Adrenal gland (tissue), 5 donors: ENCODE measurements at regions not wholly inside any gene's neighbourhood (a gene's known extent, or its start where the extent isn't known, plus 50 kb on each side); places are given as distances from the start of the nearest gene placed in this dataset.

Experiments
- CTCF ChIP-seq, 6 experiments: fragments of 450-650 bp in 4 of 6; fragments of 200-600 bp in 2 of 6; sonication (generic) in 1 of 6; IDR thresholded peaks; 1 replicate in 5 of 6; 2 replicates in 1 of 6; pipeline versions ENCODE4 v1.5.1 to v1.8.0; 2016 to 2021; ENCODE audit warnings: antibody characterized with exemption in 6 of 6, mild to moderate bottlenecking in 2 of 6, moderate library complexity in 1 of 6
- POLR2A ChIP-seq, 2 donors: fragments of 450-650 bp; IDR thresholded peaks; one replicate each; pipeline ENCODE4 v1.6.1; 2017; ENCODE audit warnings: antibody characterized with exemption in 2 of 2, mild to moderate bottlenecking in 2 of 2, moderate library complexity in 1 of 2
- donor health status: DM: no; HTN: no; CAD: no.

GRCh38 chr6:148611213-148611612 lies 135.6 kb upstream of the UST start:
- no peak for TF ChIP-seq CTCF (IDR thresholded peaks at IDR 0.05)
- TF ChIP-seq POLR2A (IDR thresholded peaks at IDR 0.05) = no peak
